ENCODE measurements at regions not wholly inside any gene's neighbourhood (a gene's known extent, or its start where the extent isn't known, plus 50 kb on each side); places are given as distances from the start of the nearest gene placed in this dataset.
A peak's percentile ranks its signal among the peaks of the same experiment; 100 is the strongest.
"Not testable (repeated sequence)": the region's sequence is repeated elsewhere in the genome, so short reads cannot be mapped to it uniquely, and the experiment has no call there.

DNA sequence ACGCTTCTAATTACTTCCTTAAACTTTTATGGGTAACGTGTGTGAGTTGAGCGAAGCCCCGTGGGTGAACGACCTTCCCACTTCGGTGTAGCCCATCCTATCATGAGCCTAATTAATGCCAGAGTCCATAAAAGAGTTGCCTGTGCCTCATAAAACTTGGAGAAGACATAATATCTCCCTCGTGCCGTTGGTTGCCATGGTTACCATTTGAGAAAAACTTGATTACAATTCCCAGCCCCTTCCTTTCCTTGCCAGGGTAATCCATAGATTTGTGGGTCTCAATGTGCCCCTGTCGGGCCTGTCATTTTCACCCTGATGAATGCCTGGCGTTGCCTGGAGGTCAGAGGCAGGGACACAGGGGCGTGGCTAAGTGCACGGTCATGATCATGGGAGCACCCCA lies 127.1 kb downstream of the GLRX3 start:
- no peak for DNase-seq

- no peak for DNase-seq
Measured at GRCh38 chr10:130265542-130265941, 129.4 kb downstream of the GLRX3 start.

DNA sequence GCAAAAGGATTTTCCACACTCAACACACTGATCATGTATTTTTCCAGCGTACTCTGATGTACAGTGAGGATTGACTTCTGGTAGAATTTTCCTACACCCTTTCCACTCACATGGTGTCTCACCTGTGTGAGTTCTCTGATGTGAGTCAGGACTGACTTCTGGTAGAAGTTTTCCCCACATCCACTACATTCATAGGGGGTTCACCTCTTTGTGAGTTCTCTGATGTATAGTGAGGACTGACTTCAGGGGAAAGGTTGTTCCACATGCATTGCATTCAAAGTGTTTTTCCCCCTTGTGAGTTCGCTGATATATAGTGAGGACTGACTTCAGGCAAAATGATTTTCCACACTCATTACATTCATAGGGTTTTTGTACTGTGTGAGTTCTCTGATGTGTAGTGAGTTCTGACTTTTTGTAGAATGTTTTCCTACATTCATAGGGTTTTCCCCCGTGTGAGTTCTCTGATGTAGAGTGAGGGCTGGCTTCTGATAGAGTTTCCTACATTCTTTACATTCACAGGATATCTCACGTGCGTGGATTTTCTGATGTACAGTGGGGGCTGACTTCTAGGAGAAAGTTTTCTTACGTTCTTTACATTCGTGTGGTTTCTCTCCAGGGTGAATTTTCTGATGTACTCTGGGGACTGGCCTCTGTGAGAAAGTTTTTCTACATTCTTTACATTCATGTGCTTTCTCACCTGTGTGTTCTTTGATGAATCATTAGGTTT lies 146.5 kb downstream of the GLRX3 start:
- no peak for DNase-seq

GRCh38 chr10:130283219-130283545 lies 147.0 kb downstream of the GLRX3 start:
- no peak for DNase-seq

- DNase-seq: not testable (repeated sequence)
Measured at GRCh38 chr10:130295761-130296160, 159.6 kb downstream of the GLRX3 start.

GRCh38 chr10:130300608-130301020 lies 164.4 kb downstream of the GLRX3 start:
- DNase-seq: no peak

- peak; percentile 58 for DNase-seq
Measured at GRCh38 chr10:130301021-130301892, 165.1 kb downstream of the GLRX3 start.

- no peak for DNase-seq
Measured at GRCh38 chr10:130326954-130327353, 190.8 kb downstream of the GLRX3 start.

GRCh38 chr10:130329792-130330191 lies 193.6 kb downstream of the GLRX3 start:
- no peak for DNase-seq

DNA sequence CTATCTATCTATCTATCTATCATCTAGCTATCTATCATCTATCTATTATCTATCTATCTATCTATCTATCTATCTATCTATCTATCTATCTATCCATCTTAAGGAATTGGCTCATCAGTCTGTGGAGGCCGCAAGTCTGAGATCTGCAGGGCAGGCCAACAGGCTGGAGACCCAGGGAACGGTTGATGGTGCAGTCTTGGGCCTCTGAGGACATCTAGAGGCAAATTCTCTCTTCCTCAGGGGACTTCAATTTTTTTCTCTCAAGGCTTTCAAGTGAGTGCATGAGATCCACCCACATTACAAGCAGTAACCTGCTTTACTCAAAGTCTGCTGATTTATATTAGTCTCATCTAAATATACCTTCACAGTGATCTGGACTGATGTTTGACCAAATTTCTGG lies 197.0 kb downstream of the GLRX3 start:
- no peak for DNase-seq

- DNase-seq: no peak
Measured at GRCh38 chr10:130335336-130335735, 199.1 kb downstream of the GLRX3 start.

DNA sequence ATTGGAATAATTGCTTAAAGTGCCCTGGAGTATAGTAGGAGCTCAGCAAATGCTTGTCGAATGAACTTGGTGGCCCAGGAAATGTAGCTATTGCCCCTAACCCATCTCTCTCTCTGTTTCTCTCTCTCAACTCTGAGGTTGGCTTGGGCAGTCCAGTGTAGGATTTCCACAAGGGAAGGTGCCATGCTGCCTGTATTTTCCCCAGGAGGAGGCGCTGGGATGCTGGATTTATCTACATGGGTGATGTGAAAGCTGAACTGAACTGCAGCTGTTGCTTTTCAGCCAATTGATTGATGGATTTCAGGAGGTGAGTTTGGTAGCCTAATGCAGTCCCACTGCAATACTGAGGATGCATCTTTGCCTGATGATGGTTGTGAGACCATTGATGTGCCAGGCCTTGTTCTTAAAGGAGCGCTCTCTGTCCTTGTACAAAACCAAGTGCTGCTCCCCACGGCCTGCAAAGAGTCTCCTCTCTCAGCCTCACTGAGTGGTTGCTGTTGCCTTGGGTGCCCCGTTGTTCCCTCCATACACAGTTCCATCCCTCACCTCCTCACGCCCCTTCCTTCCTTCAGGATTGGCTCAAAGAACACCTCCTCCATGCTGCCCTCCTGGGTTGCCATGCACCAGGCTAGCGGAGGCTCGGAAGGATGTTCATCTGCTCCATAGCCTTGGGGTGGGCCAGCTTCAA lies 200.6 kb downstream of the GLRX3 start:
- DNase-seq: no peak

DNA sequence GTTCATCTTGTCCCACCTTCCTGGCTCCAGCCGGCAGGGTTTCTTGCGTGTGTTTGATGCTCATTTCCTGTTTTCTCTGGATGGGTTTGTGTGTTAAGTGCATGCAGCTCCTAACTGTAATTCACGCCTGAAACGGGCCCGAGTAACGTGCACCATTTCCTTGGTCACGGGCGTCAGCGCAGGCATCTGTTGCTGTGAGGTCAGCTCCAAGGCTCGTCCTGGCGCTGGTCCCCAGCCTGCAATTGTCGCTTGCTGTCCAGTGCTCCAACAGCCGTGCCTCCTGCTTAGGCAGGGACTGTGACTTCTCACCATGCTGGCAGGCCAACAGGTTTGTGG lies 201.1 kb downstream of the GLRX3 start:
- no peak for DNase-seq

DNA sequence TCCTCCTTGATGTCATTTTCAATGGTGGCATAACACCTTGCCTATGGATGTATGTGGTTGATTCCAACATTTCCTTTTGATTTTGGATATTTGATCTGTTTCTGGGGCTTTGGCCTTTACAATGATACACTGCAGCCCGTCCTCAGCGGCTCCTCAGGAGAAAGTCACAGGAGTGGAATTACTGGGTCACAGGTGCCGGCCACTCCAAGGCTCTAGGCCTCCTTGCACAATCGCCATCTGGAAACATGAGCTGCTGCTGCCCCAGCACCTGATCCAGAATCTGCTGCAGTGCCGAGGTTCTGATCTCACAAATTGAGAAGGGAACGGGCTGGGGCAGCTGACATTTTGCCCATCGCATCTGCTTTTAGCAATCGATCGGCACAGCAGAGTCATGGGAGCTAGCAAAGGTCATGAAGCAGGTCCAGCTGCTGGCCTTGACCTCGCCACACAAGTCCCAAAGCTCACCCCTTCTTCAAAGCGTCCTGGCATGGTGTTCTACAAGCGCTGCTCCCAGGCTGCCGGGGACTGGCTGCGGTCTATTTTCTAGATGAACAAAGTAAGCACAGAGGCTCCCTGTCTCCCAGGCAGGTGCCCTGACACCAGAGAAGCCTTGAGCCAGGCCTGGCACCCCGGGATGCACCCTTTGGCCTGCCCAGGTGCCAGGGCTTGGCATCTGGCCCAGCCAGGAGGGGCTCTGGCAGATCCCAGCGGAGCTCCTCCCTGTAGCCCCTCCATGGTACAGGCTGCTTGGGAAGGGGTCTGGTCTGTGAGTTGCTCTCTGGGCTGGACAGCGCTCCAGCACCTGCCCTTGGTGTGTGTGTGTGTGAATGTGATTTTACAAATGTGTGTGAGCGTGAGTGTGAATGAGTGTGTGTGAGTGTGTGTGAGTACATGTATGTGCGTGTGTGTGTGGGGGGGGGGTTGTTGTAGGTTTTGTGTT lies 201.8 kb downstream of the GLRX3 start:
- no peak for DNase-seq

- DNase-seq: no peak
Measured at GRCh38 chr10:130338636-130339024, 202.4 kb downstream of the GLRX3 start.

- no peak for DNase-seq
Measured at GRCh38 chr10:130339091-130339490, 202.9 kb downstream of the GLRX3 start.

DNA sequence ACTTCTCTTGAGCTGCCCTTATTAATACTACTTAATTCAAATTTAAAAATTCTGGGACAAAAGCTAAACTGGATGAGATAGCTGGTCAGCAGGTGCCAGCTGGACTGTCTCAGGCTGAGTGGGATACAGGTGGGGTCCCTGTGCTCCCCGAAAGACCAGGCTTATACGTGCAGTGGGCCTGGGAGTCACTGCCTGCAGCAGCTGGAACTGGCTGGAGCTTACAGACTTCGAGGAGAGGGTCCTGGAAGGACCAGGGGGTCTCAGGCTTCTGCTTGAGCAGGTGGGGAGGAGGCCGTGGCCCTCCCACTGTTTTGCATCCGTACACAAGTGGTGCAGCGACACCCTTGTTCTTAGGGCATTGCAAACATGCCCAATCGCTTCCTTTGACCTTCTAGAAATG lies 203.7 kb downstream of the GLRX3 start:
- no peak for DNase-seq

- DNase-seq: no peak
Measured at GRCh38 chr10:130340816-130341215, 204.6 kb downstream of the GLRX3 start.

DNA sequence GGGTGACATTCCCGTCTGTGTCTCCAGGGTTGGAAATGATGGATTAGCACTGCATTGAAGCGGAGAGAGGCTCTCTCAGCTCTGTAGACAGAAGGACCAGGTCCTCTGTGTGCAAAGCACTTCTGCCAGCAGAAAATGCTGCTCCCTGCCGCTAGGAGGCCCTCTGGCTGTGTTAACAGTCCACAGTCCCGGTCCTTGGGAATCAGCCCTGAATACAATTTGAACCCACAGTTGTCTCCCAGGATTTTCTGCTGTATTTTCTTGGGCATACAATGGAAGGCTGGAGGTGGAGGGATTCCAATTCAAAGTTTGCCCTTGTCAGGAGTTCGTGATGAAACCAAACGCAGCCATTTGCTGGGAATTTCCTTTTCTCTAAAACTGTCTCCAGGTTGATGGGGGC lies 205.2 kb downstream of the GLRX3 start:
- DNase-seq: no peak

DNA sequence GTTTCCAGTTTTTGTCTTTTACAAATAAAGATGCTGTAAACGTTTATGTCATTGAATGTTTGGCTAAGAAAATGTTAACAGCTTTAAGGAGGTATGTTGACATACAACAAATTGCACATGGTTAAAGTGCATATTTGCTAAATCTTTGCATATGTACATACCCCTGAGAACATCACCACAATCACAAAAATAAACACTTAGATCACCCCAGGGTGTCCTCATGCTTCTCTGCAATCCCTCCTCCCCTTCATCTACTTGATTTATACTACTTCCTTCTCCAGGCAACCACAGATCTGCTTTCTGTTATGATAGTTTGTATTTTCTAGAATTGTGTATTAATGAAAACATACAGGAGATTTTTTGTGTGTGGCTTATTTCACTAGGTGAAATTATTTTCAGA lies 209.5 kb downstream of the GLRX3 start:
- no peak for DNase-seq

GRCh38 chr10:130350996-130351395 lies 214.8 kb downstream of the GLRX3 start:
- no peak for DNase-seq

DNA sequence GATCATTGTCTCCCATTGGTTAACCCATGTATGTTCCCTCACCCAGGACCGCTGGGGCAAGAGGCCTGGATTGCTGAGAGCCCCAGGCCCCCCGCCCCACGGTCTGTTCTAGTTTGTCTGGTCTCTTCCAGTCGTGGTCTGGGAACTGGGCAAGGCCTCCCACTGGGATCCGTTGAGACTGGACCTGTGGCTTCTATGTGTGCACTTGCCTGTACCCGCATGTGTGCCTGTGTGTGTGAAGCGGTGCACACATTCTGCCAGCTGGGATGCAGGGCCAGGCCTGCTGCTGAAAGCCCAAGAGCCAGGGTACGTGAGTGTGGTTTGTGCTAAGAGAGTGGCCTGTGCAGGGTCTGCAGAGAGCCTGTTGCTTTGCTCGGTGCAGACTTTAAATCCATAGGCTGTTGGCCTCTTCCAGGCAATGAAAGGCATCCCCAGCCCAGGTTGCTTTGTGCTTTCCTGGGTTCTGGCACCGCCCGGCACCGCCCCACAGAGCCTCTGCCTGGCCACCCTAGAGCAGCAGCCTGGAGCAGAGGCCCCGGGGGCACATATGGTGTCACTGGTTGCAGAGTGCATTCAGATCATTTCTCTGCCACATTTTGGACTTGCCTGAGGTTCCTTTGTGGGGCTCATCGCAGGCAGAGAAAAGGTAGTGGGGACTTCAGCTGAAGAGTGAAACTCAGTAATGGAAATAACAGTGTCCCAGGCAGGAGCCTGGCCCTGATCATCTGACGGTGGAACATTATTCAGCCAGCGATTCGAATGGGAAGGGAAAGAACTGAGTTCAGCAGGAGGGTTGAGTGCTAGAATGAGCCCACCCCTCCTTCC lies 215.5 kb downstream of the GLRX3 start:
- DNase-seq: no peak

All from activated CD4-positive, alpha-beta T cell treated with anti-CD3 and anti-CD28 coated beads for 1 hour (primary cell).